HG03159 (cell line): ENCODE measurements at regions not wholly inside any gene's neighbourhood (a gene's known extent, or its start where the extent isn't known, plus 50 kb on each side); places are given as distances from the start of the nearest gene placed in this dataset.
"Not testable (repeated sequence)": the region's sequence is repeated elsewhere in the genome, so short reads cannot be mapped to it uniquely, and the experiment has no call there.

Experiments
- ATAC-seq: cut with Tn5 transposase; IDR thresholded peaks from one replicate; pipeline ENCODE4 v1.9.1; 2021; ENCODE audit warnings: mild to moderate bottlenecking, moderate library complexity; ENCODE audit not compliant: unreplicated experiment

GRCh38 chr3:55297706-55298105 is 189.4 kb downstream of the WNT5A start:
- no peak for ATAC-seq

DNA sequence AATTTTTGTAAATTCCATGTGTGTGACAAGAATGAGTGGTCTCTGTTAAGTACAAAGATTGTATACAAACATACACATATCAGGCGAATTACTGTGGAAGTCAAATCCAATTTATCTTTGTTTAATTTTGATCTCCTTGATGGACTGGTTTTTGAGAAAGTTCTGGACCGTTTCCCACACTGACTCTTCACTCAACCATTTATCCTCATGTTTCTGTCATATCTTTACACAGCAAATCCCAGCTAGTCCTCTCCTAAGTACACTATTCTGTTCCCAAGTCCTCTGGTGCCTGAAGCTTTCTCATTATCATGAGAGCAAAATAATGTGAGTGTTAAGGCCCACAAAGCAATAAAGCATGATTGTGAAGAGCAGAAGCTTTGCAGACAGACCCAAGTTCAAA is 189.9 kb downstream of the WNT5A start:
- ATAC-seq = no peak

GRCh38 chr3:55296791-55297190 is 190.3 kb downstream of the WNT5A start:
- no peak for ATAC-seq

- ATAC-seq = no peak
These were observed 191.1 kb downstream of the WNT5A start for GRCh38 chr3:55296030-55296429.

- ATAC-seq = no peak
These were observed 192.5 kb downstream of the WNT5A start for GRCh38 chr3:55294557-55294956.

DNA sequence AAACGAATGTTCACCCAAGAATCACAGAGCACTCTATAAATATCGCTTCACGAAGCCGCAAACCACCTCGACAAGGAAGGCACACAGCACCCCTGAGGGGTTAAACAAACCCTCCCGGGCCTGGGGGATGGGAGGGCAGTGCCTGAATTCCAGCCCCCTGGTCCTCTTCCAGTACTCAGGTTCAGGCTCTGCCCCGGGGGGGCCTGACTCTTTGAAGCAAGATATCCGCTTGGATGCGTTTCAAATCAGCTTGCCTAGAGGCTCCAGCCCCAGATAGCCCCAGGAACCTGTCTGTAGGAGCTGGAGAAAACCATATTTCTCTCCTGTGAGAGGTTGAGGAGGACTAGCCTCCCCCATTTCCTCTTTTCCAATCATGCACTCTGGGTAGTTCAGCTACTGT is 194.7 kb downstream of the WNT5A start:
- ATAC-seq = no peak

DNA sequence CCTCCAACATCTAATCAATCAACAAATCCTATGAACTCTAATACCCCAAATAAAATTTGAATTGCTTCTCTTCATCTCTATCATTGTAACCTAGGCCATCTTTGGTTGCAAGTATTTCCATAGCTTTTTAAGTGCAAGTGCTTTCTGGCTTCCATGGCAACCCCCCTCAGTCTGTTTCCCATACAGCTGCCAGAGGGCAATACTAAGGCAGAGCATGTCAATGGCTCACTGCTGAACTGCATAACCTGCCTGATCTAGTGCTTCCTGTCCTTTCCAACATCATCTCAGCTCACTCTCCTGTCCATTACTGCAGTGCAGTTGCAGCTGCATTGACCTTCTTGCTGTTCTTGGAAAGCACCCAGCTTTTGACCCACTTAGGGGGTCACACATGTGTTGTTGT is 198.4 kb downstream of the WNT5A start:
- no peak for ATAC-seq

DNA sequence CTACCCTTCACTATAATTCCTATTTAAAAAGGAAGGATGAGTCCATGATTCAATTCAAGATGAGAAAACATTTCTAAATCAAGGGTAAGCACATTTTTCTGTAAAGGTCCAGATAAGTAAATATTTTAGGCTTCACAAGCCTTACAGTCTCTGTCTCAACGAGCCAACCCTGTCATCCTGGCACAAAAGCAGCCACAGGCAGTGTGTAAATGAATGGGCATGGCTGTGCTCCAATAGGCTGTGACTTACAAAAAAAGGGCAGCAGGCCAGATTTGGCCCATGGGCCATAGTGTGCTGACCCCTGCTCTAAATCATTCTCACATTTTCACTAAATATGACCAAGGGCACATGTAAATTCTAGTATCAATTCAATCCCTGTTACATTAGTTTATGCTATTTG is 200.4 kb downstream of the WNT5A start:
- no peak for ATAC-seq

- no peak for ATAC-seq
These were observed 201.9 kb downstream of the WNT5A start for GRCh38 chr3:55285156-55285555.

GRCh38 chr3:55283441-55283925 is 203.6 kb downstream of the WNT5A start:
- no peak for ATAC-seq

DNA sequence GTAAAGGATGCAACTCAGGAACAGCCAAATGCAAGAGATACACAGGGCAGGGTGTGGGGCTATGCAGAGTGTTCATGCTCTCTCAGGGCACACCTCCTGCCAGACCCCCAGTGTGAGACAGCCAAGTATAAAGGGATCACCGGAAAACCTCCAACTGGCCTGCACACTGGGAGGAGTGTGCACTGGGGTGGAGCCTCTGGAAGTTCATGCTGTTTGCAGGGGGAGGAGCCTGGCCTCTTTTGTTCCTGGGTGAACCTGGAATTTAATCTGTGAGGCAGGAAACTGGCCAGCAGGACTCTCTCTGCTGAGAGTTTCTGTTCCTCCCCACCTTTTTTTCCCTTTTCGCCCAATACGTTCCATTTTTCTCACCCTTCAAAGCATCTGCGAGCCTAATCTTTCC is 204.1 kb downstream of the WNT5A start:
- no peak for ATAC-seq

- no peak for ATAC-seq
These were observed 215.0 kb downstream of the WNT5A start for GRCh38 chr3:55272031-55272645.

GRCh38 chr3:55271549-55271948 is 215.6 kb downstream of the WNT5A start:
- ATAC-seq = no peak

DNA sequence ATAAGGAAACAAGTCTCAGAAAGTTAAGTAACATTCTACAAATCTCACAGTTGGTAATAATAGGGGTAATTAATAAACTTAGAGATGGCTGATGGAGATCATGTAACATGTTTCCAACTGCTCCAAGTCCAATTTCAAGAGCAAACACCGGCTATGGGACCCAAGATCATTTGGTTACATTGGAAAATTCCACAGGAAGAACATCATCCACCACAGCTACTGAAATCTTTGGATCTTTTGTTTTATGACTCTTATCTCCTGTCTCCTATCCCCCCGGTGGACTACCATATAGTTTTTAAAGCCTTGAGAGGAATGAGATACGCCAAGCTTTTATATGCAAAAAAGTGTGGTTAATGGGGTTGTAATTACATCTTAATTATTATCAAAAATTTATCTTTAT is 216.1 kb downstream of the WNT5A start:
- no peak for ATAC-seq

DNA sequence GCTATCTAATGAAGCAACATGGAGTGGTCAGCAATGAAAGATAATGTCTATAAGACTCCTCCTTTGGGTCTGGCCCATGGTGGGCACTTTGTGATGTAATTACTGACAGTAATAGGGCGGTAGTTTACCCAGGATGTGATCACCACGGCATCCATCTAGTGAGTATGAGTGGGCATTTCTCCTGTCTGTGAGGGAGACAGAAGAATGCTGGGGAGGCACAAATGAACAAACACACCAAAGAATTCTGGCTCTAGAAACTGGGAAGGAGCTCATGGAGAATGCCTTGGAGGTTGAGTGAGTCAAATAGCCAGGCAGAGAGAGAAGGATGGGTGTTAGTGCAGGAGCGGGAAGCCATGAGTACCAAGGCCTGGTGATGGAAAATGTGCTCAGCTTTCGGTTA is 217.5 kb downstream of the WNT5A start:
- no peak for ATAC-seq

DNA sequence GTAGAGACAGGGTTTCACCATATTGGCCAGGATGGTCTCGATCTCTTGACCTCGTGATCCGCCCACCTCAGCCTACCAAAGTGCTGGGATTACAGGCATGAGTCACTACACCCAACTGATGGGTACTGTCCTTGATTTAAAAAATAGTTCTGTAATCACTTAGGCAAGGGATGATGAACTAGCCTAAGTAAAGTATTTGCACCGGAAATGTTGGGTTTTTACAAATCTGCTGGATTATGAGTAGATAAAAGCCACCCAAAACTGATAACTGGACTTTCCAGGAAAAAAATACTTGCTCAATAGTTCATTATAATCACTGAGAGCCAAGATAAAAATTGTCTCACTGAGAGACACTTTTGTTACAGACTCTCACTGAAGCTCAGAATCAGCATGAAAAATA is 218.0 kb downstream of the WNT5A start:
- no peak for ATAC-seq

DNA sequence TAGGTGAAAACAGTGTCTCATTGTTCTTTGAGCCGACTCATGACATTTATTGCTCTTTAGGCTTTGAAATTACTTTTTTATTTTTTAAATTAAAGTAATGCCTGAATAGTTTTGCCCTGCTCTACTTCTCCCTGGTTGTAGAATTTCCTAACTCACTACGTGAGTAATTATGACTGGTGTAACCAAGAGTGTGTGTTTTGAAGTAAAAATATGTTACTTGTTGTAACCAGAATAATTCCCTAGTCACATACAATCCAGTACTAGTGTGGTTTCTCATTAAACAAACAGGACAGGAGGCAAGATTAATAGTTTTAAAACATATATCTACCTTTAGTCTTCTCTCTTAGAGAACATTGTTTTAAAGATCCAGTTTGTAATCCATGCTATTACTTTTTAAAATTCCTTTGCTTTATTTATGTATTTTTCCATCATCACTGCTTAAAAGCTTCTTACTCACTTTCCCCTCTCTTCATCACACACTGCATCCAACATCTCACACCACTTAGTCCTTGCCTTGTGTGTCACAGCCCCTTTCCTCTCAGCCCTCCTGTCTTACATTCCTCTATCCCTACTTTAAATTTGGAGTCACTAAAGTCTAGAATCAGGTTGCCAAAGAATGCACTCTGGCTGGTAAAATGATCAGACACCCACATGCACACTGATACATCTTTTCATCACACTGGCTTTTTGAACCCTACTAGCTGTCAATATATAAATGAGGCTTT is 219.7 kb downstream of the WNT5A start:
- no peak for ATAC-seq

DNA sequence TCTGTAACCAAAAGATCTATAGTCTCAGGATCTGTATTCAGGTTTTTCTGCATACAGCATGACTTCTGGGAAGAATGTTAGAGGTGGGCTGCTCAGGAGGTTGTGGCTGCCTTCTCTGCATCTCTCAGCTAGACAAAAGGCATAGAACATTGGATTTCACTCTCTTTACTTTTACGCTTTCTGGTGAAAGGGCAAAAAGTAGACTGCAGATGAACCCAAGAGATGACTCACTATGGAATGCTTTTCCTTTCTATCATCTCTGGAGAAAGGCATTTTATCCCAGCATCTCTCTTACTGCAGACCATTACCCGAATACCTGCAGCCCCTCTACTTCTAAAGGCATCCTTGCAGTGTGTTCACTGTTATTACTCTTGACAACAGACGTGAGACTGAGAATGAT is 222.2 kb downstream of the WNT5A start:
- ATAC-seq = no peak

DNA sequence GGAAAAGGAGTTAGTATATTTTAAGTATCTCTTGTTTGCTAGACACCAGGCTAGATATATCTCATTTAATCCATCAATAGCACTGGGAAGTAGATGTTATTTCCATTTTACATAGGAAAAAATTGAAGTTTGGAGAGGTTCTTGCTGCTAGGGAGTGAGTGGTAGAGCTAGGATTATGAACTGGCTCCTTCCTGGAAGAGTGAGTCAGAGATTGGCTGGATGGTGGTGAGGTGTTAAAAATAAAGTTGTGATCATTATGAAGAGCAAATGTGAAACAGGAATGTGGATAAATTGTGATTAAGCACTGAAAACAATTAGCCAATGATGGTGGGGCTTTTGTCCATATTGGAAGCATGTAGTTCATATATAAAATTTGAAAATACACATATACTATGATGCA is 234.2 kb downstream of the WNT5A start:
- ATAC-seq = no peak

DNA sequence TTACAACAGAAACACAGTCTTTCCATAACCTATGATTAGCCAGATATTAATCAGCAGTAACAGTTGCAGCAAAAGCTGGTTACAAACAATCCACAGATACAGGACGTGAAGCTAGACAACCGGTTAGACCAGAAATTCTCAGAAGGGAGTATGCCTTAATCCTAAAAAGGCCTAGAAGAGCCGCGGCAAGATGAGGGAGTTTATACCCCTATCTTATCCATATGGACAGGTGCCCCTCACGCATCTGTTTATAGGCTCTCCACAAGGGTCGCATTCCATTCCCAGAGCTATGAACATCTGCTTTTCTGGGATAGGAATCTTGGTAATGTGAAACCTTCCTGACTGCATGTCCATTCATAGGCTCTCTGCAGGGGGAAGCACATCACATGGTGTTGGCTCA is 237.9 kb downstream of the WNT5A start:
- not testable (repeated sequence) for ATAC-seq

GRCh38 chr3:55247666-55248065 is 239.4 kb downstream of the WNT5A start:
- ATAC-seq = no peak

DNA sequence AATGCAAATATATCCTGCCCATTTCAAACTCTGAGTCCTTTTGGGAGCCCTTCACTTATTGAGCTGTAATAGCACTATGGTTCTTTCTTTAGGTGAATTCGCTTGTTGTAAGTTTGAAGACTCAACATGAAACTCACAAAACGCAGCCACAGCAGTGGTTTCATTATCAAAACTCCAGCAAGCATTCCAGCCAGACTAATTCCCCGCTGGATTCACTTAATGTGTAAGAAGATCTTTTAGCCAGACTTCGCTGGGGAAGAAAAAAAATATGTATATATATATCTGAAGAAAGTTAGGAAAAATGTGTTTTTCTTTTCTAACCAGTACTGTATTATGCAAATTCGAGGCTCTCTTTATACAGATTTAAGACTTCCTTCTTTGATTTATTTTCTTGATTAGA is 241.1 kb downstream of the WNT5A start:
- no peak for ATAC-seq

- ATAC-seq = no peak
These were observed 241.8 kb downstream of the WNT5A start for GRCh38 chr3:55245351-55245750.
